Ishikawa (cell line): ENCODE measurements at regions not wholly inside any gene's neighbourhood (a gene's known extent, or its start where the extent isn't known, plus 50 kb on each side); places are given as distances from the start of the nearest gene placed in this dataset.

Experiments
- EGR1 ChIP-seq: IDR thresholded peaks from 2 replicates; pipeline ENCODE4 v1.6.1; 2012
- MAX ChIP-seq: IDR thresholded peaks from 2 replicates; pipeline ENCODE4 v1.6.1; 2012
- NFIC ChIP-seq: IDR thresholded peaks from 2 replicates; pipeline ENCODE4 v1.6.1; 2012
- RAD21 ChIP-seq: IDR thresholded peaks from 2 replicates; pipeline ENCODE4 v1.6.1; 2012; ENCODE audit warnings: low read depth
- REST ChIP-seq: IDR thresholded peaks from 2 replicates; pipeline ENCODE4 v1.6.1; 2012; ENCODE audit warnings: low read depth, mild to moderate bottlenecking

- TF ChIP-seq MAX (no peak), REST (no peak), RAD21 (no peak), EGR1 (no peak), NFIC (no peak)
Observed at GRCh38 chr18:27500531-27500930, 315.4 kb upstream of the CHST9 start.
